ENCODE measurements at regions not wholly inside any gene's neighbourhood (a gene's known extent, or its start where the extent isn't known, plus 50 kb on each side); places are given as distances from the start of the nearest gene placed in this dataset.

DNA sequence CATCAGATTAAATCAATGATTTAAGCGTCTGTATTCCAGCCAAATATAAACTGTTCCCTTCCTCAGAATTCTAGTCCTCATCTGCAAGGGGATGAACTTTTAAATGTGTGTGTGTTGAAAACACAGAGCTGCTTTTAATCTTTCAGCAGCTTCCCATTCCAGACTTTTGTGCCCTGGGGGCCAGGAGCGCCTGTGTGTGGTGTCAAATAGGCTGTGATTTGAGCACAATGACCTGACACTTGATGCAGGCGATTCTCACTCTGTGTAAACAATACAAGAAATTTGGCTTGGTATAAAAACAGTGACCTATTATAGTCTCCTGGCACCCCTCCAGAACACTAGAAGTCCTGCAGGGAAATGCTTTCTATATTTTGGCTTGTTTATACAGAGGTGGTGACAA lies 274.6 kb upstream of the ROPN1 start:
- Histone ChIP-seq H3K14ac (ENCODE audit: low read length) (no peak overlapping the region), H3K27ac (replicated peaks; ENCODE audit: low read length) (no peak overlapping the region), H3K9me3 (replicated peaks in 1 of 2; ENCODE audit: control insufficient read depth in 2 of 2, insufficient read depth in 1 of 2, low read depth in 1 of 2, low read length in 2 of 2) (no peaks in the 10 kb centered on the region), H2AK5ac (ENCODE audit: low read depth, low read length) (no peak overlapping the region), H3K4me1 (ENCODE audit: control insufficient read depth in 2 of 2, insufficient read depth in 1 of 2, low read depth in 1 of 2, low read length in 2 of 2) (peaks cover 13 to 40% of the 10 kb centered on the region in 2 donors), H2BK12ac (ENCODE audit: low read length) (no peak overlapping the region), H3K27me3 (ENCODE audit: control insufficient read depth in 3 of 3, insufficient read depth in 3 of 3, low read depth in 1 of 3, low read length in 3 of 3) (no peaks in the 10 kb centered on the region), H3K23ac (ENCODE audit: low read depth, low read length, poor library complexity) (no peak overlapping the region), H3K4me2 (ENCODE audit: insufficient read depth, low read length, poor library complexity, severe bottlenecking) (no peak overlapping the region), H4K91ac (ENCODE audit: low read depth, low read length, poor library complexity) (no peak overlapping the region), H2BK5ac (ENCODE audit: low read length) (no peak overlapping the region), H3K36me3 (replicated peaks in 1 of 2; ENCODE audit: control insufficient read depth in 2 of 2, insufficient read depth in 2 of 2, low read length in 2 of 2) (peaks cover 0 to 8% of the 10 kb centered on the region in 2 donors), H3K9ac (ENCODE audit: low read depth, low read length, poor library complexity) (no peak overlapping the region), H3K4me3 (ENCODE audit: low read length in 2 of 2) (no peak overlapping the region), H2BK120ac (ENCODE audit: low read depth, low read length) (no peak overlapping the region), H4K8ac (ENCODE audit: low read depth, low read length) (no peak overlapping the region), H2BK15ac (ENCODE audit: low read length) (no peak overlapping the region), H3K79me1 (ENCODE audit: low read depth, low read length) (no peaks in the 10 kb centered on the region), H3K18ac (ENCODE audit: low read length) (no peak overlapping the region), H3K4ac (ENCODE audit: low read length) (no peak overlapping the region), H2AFZ (ENCODE audit: low read length) (no peak overlapping the region)
- DNase-seq (ENCODE audit: low spot score), result no peak
- no CpG with 5 or more reads among the region's 3 CpGs for WGBS, 2 donors (ENCODE audit: extremely low coverage in 2 of 2, insufficient read length in 2 of 2, insufficient replicate concordance in 1 of 2)

DNA sequence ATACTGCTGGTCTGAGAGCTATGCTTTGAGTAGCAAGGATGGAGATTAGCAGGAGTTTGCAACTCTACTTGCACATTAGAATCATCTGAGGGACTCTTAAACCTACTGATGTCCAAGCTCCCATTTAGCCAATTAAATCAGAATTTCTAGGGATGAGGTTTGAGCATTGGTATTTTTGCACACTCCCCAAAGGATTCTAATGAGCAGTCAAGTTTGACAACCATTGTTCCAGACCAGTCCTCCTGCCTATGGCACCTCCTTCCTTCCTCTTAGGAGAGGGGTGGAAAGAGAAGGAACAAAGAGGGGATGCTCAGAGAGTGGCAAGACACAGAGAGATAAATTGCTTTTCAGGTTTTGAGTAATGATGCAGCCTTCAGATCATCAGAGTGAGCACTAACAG lies 275.5 kb upstream of the ROPN1 start:
- Histone ChIP-seq H2BK12ac (ENCODE audit: low read length) (no peak overlapping the region), H3K9me3 (replicated peaks in 1 of 2; ENCODE audit: control insufficient read depth in 2 of 2, insufficient read depth in 1 of 2, low read depth in 1 of 2, low read length in 2 of 2) (no peaks in the 10 kb centered on the region), H3K27me3 (ENCODE audit: control insufficient read depth in 3 of 3, insufficient read depth in 3 of 3, low read depth in 1 of 3, low read length in 3 of 3) (no peaks in the 10 kb centered on the region), H3K27ac (replicated peaks; ENCODE audit: low read length) (no peak overlapping the region), H3K9ac (ENCODE audit: low read depth, low read length, poor library complexity) (no peak overlapping the region), H2AFZ (ENCODE audit: low read length) (no peak overlapping the region), H2AK5ac (ENCODE audit: low read depth, low read length) (no peak overlapping the region), H3K23ac (ENCODE audit: low read depth, low read length, poor library complexity) (no peak overlapping the region), H3K79me1 (ENCODE audit: low read depth, low read length) (no peaks in the 10 kb centered on the region), H3K14ac (ENCODE audit: low read length) (no peak overlapping the region), H3K36me3 (replicated peaks in 1 of 2; ENCODE audit: control insufficient read depth in 2 of 2, insufficient read depth in 2 of 2, low read length in 2 of 2) (peaks cover 0 to 8% of the 10 kb centered on the region in 2 donors), H2BK5ac (ENCODE audit: low read length) (no peak overlapping the region), H3K18ac (ENCODE audit: low read length) (no peak overlapping the region), H2BK120ac (ENCODE audit: low read depth, low read length) (no peak overlapping the region), H3K4me2 (ENCODE audit: insufficient read depth, low read length, poor library complexity, severe bottlenecking) (no peak overlapping the region), H2BK15ac (ENCODE audit: low read length) (no peak overlapping the region), H3K4me3 (ENCODE audit: low read length in 2 of 2) (no peak overlapping the region), H3K4ac (ENCODE audit: low read length) (no peak overlapping the region), H4K91ac (ENCODE audit: low read depth, low read length, poor library complexity) (no peak overlapping the region), H4K8ac (ENCODE audit: low read depth, low read length) (no peak overlapping the region), H3K4me1 (ENCODE audit: control insufficient read depth in 2 of 2, insufficient read depth in 1 of 2, low read depth in 1 of 2, low read length in 2 of 2) (peaks cover 13 to 38% of the 10 kb centered on the region in 2 donors)
- DNase-seq (ENCODE audit: low spot score), result no peak

DNA sequence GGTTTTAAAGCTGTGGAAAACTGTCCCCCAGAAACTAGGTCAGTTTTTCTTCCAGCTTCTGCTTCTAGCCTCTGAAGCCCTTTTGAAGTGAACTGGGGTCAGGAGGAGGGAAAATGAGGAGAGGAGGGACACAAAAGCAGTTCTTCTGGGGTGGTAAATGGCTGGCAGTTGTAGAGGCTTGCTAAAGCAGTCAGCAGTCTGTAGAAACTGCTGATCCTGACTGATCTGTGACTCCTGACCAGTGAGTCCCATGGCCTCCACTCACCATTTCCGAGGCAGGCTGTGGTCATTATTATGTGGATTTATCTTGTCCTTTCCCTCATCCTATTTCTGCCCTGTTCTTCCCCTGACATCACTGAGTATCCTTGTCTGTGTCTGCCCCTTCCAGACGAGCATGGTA lies 276.4 kb upstream of the ROPN1 start:
- H3K4me1 ChIP-seq (ENCODE audit: control insufficient read depth in 2 of 2, insufficient read depth in 1 of 2, low read depth in 1 of 2, low read length in 2 of 2), result peaks cover 13 to 33% of the 10 kb centered on the region in 2 donors
- no CpG with 5 or more reads among the region's 2 CpGs for WGBS, 2 donors (ENCODE audit: extremely low coverage in 2 of 2, insufficient read length in 2 of 2, insufficient replicate concordance in 1 of 2)
- no peak overlapping the region for H4K8ac ChIP-seq (ENCODE audit: low read depth, low read length)
- no peak overlapping the region for H3K4ac ChIP-seq (ENCODE audit: low read length)
- H4K91ac ChIP-seq (ENCODE audit: low read depth, low read length, poor library complexity), result no peak overlapping the region
- H3K4me2 ChIP-seq (ENCODE audit: insufficient read depth, low read length, poor library complexity, severe bottlenecking), result no peak overlapping the region
- H3K4me3 ChIP-seq (ENCODE audit: low read length in 2 of 2), result no peak overlapping the region
- no peak overlapping the region for H2BK15ac ChIP-seq (ENCODE audit: low read length)
- H2BK12ac ChIP-seq (ENCODE audit: low read length), result no peak overlapping the region
- no peak overlapping the region for H3K14ac ChIP-seq (ENCODE audit: low read length)
- no peak for DNase-seq (ENCODE audit: low spot score)
- H3K23ac ChIP-seq (ENCODE audit: low read depth, low read length, poor library complexity), result no peak overlapping the region
- no peaks in the 10 kb centered on the region for H3K27me3 ChIP-seq (ENCODE audit: control insufficient read depth in 3 of 3, insufficient read depth in 3 of 3, low read depth in 1 of 3, low read length in 3 of 3)
- H2AFZ ChIP-seq (ENCODE audit: low read length), result no peak overlapping the region
- no peak overlapping the region for H3K9ac ChIP-seq (ENCODE audit: low read depth, low read length, poor library complexity)
- H2AK5ac ChIP-seq (ENCODE audit: low read depth, low read length), result no peak overlapping the region
- no peak overlapping the region for H3K27ac ChIP-seq (replicated peaks; ENCODE audit: low read length)
- no peaks in the 10 kb centered on the region for H3K9me3 ChIP-seq (replicated peaks in 1 of 2; ENCODE audit: control insufficient read depth in 2 of 2, insufficient read depth in 1 of 2, low read depth in 1 of 2, low read length in 2 of 2)
- H2BK5ac ChIP-seq (ENCODE audit: low read length), result no peak overlapping the region
- H3K18ac ChIP-seq (ENCODE audit: low read length), result no peak overlapping the region
- no peak overlapping the region for H2BK120ac ChIP-seq (ENCODE audit: low read depth, low read length)
- H3K36me3 ChIP-seq (replicated peaks in 1 of 2; ENCODE audit: control insufficient read depth in 2 of 2, insufficient read depth in 2 of 2, low read length in 2 of 2), result peaks cover 0 to 8% of the 10 kb centered on the region in 2 donors
- no peaks in the 10 kb centered on the region for H3K79me1 ChIP-seq (ENCODE audit: low read depth, low read length)

DNA sequence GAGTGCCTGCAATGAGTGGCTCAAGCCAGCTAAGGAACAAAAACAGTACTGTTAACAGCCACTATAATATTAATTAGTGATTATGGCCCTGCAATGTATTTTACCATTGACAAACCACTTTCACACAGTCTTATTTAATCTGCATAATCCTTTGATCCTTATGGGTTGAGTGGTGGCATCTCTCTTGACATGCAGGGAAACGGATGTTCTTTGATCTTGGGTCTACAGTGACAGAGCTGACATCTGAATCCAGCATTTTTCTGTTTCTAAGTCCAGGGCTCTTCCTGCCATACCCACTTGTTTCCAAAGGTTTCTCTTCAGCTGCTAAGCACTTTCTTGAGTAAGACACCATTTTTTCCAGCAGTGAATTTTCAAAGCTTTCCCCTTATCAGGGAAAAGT lies 277.7 kb upstream of the ROPN1 start:
- DNase-seq (ENCODE audit: low spot score), result no peak
- Histone ChIP-seq H3K14ac (ENCODE audit: low read length) (no peak overlapping the region), H2AK5ac (ENCODE audit: low read depth, low read length) (no peak overlapping the region), H2BK120ac (ENCODE audit: low read depth, low read length) (no peak overlapping the region), H2AFZ (ENCODE audit: low read length) (no peak overlapping the region), H3K23ac (ENCODE audit: low read depth, low read length, poor library complexity) (no peak overlapping the region), H4K8ac (ENCODE audit: low read depth, low read length) (no peak overlapping the region), H3K27ac (replicated peaks; ENCODE audit: low read length) (no peak overlapping the region), H3K9me3 (replicated peaks in 1 of 2; ENCODE audit: control insufficient read depth in 2 of 2, insufficient read depth in 1 of 2, low read depth in 1 of 2, low read length in 2 of 2) (no peaks in the 10 kb centered on the region), H3K4me2 (ENCODE audit: insufficient read depth, low read length, poor library complexity, severe bottlenecking) (no peak overlapping the region), H3K4ac (ENCODE audit: low read length) (no peak overlapping the region), H3K9ac (ENCODE audit: low read depth, low read length, poor library complexity) (no peak overlapping the region), H3K27me3 (ENCODE audit: control insufficient read depth in 3 of 3, insufficient read depth in 3 of 3, low read depth in 1 of 3, low read length in 3 of 3) (no peaks in the 10 kb centered on the region), H2BK5ac (ENCODE audit: low read length) (no peak overlapping the region), H2BK12ac (ENCODE audit: low read length) (no peak overlapping the region), H3K79me1 (ENCODE audit: low read depth, low read length) (no peaks in the 10 kb centered on the region), H3K4me1 (ENCODE audit: control insufficient read depth in 2 of 2, insufficient read depth in 1 of 2, low read depth in 1 of 2, low read length in 2 of 2) (peaks cover 13 to 32% of the 10 kb centered on the region in 2 donors), H2BK15ac (ENCODE audit: low read length) (no peak overlapping the region), H3K36me3 (replicated peaks in 1 of 2; ENCODE audit: control insufficient read depth in 2 of 2, insufficient read depth in 2 of 2, low read length in 2 of 2) (peaks cover 0 to 7% of the 10 kb centered on the region in 2 donors), H4K91ac (ENCODE audit: low read depth, low read length, poor library complexity) (no peak overlapping the region), H3K18ac (ENCODE audit: low read length) (no peak overlapping the region), H3K4me3 (ENCODE audit: low read length in 2 of 2) (no peak overlapping the region)
- no CpG with 5 or more reads among the region's 1 CpG for WGBS, 2 donors (ENCODE audit: extremely low coverage in 2 of 2, insufficient read length in 2 of 2, insufficient replicate concordance in 1 of 2)

All from neuronal stem cell (in vitro differentiated cells).